UCSD-AML1 (cell line): ENCODE measurements at regions not wholly inside any gene's neighbourhood (a gene's known extent, or its start where the extent isn't known, plus 50 kb on each side); places are given as distances from the start of the nearest gene placed in this dataset.

ENCODE experiments used
- DNase-seq: peaks from one replicate; lab custom pipeline; 2025; ENCODE audit not compliant: unreplicated experiment; lab: John Stamatoyannopoulos, UW

- no peak for DNase-seq
These were observed 269.8 kb downstream of the SKAP2 start for GRCh38 chr7:26594553-26594952.

GRCh38 chr7:26598867-26599266 is 265.5 kb downstream of the SKAP2 start:
- DNase-seq = no peak

- no peak for DNase-seq
These were observed 264.4 kb downstream of the SKAP2 start for GRCh38 chr7:26599982-26600381.

GRCh38 chr7:26600411-26600810 is 264.0 kb downstream of the SKAP2 start:
- no peak for DNase-seq

- no peak for DNase-seq
These were observed 260.8 kb downstream of the SKAP2 start for GRCh38 chr7:26603631-26604030.

GRCh38 chr7:26608402-26608801 is 256.0 kb downstream of the SKAP2 start:
- DNase-seq = no peak

GRCh38 chr7:26609082-26609481 is 255.3 kb downstream of the SKAP2 start:
- DNase-seq = no peak

GRCh38 chr7:26609532-26609931 is 254.9 kb downstream of the SKAP2 start:
- no peak for DNase-seq

GRCh38 chr7:26612742-26613141 is 251.6 kb downstream of the SKAP2 start:
- no peak for DNase-seq

GRCh38 chr7:26614503-26614902 is 249.9 kb downstream of the SKAP2 start:
- no peak for DNase-seq

- no peak for DNase-seq
These were observed 248.2 kb downstream of the SKAP2 start for GRCh38 chr7:26616235-26616634.

- DNase-seq = no peak
These were observed 247.3 kb downstream of the SKAP2 start for GRCh38 chr7:26617066-26617465.
